GM19438 (cell line): ENCODE measurements at regions not wholly inside any gene's neighbourhood (a gene's known extent, or its start where the extent isn't known, plus 50 kb on each side); places are given as distances from the start of the nearest gene placed in this dataset.
"Not testable (repeated sequence)": the region's sequence is repeated elsewhere in the genome, so short reads cannot be mapped to it uniquely, and the experiment has no call there.

Source experiments
- ATAC-seq: cut with Tn5 transposase; IDR thresholded peaks from one replicate; pipeline ENCODE4 v1.9.1; 2021; ENCODE audit warnings: low read depth; ENCODE audit not compliant: unreplicated experiment

DNA sequence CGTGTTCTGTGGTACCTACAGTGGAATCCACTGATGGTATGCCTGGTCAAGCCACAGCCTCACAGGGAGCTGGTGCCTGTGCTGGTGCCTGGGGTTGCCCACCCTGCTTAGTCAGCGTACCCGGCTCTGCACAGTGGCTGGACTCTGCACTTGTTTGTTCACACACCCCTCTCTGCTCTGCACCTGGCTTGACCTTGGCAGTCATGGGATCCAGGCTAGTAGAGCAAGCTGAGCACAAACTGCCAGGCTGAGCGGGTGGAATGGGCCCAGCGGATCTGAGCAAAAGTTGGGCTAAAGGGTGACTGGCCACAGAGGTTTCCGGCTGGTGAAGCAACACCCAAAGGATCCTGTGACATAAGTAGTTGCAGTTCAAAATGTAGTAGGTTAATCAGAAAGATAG, 163.5 kb downstream of the CDH19 start:
- no peak for ATAC-seq

DNA sequence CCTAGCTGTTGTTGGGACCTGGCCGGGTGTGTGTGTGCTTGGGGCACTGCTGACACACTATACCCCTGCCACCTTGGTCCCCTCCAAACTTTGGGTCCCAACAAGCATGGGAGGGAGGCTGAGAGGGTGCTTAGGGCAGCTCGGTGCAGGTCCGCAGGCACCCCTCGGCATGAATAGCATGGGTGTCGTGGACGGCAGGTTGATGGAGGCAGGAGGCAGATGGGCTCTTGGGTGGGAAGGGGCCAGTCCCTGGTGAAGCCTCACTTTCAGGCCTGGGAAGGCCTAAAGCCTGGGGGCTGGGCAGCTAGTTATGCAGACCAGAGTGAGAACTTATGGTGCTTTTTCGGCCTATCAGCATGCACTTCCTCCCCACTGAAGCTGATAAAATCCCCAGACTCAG, 164.2 kb downstream of the CDH19 start:
- no peak for ATAC-seq

DNA sequence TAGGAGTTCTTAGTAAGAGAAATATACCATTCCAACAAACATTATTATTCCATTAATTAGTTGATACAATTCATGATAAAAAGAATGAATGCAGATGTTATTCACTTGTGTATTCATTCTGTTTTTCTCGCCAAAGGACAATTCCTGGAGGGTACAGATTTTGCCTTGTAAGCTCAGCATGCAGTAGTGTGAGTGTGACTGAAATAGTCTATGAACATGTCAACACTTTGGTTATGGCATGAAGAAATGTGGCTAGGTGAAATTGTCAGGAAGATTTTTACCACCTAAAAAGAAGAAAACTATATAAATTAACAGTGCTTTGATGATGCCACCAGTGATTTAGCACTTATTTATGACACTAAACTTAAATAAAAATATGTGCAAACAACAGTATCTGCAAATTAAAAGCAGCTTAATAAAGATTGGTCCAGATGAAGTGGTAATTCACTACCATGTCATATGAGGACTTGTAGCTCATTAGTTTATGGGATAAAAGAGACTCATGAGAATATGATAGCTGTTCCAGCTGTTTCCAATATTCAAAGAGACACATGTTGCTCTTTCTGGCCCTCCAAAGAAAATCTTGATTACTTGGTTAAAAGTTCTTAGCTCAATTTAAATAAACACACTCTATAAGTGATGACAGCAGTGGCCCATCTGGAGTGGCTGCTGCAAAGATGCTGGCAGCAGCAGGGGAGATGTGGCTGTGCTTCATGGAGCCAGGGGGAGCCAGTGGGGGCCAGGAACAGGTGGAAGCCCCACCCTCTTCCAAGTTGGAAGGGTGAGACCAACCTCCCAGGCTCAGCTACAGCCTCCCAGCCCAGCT, 165.0 kb downstream of the CDH19 start:
- no peak for ATAC-seq

DNA sequence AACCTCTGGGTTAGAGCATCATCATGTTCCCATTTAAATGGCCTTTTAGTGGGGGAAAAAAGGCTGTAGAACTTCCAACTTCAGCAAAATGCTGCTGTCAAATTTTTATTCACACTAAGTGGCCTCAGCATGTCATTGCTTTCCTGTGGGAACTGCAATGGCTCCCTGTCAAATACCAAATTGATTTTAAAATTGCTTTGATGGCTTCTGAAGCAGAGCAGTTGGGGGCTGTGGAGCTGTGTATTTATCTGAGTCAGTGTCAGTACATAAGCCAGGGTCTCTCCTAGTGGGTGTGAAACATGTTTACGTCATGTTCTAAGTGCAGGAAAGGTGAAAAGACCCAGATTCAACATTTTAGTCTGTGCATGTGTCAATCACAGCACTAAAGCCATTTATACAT, 171.3 kb downstream of the CDH19 start:
- no peak for ATAC-seq

DNA sequence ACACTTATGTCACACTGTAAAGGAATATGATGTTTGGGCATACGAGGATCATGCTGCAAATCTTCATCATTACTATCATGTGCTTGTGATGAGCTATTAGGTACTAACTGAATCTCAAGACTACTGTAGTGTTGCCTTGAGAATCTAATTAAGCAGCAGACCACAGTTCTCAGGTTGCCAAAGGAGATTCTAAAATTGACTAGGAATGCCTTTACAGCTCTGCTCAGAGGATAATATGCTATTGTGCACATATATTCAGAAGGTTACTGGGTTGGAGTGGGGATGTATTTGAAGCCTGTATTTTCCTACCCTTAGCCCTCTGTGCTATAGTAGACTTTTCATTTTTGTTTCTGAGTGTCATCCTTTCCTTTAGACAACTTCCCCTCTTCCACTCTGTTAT, 175.1 kb downstream of the CDH19 start:
- ATAC-seq: no peak

DNA sequence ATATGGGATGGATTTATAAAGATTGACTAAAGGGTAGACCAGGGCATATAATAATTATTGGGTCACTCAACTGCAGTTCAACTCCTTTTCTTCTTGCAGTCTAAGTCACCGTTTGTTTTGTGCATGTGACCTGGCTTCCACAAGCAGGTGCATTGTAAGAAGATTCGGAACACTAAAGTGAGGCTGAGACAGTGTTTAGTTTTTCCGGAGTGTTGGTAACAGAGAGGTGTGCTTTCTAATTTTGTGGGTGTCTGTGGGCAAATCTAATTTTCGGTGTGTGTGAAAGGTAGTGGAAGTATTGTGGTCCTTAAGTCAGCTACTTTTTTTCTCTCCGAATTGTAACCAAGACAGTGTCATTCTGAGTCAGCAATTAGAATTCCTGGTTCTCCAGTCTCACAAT, 184.5 kb downstream of the CDH19 start:
- no peak for ATAC-seq

DNA sequence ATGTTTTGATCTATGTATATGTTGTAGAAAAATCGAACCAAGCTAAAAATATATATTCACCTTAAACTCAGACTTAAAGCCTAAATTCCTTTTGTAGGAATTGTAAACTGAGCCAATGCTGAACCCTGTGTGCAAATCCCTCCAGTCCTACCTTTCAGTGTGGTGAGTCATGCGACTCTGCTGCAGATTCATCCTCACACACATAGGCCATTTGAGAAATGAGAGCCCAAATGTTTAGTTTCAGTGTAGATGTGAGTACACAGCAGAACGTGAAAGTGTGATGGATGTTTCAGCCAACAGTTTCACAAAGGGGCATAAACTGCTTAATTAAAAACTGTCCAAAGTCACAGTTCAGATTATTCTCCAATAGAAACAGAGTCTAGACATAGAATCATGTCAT, 193.2 kb downstream of the CDH19 start:
- no peak for ATAC-seq

DNA sequence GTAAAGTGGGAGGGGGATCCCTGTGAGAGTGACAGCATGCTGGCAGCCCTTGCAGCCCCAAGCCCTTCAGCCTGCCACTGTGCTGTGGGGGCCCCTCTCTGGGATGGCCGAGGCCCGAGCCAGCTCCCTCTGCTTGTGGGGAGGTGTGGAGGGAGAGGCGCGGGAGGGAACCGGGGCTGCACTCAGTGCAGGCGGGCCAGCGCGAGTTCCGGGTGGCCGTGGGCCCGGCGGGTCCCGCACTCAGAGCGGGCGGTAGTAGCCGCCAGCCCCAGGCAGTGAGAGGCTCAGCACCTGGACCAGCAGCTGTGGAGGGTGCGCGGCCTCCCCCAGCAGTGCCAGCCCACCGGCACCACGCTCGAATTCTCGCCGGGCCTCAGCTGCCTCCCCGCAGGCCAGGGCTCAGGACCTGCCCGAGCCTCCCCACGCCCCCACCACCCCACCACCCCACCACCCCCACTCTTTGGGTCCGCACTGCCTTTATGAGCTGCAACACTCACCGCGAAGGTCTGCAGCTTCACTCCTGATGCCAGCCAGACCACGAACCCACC, 208.1 kb downstream of the CDH19 start:
- no peak for ATAC-seq

DNA sequence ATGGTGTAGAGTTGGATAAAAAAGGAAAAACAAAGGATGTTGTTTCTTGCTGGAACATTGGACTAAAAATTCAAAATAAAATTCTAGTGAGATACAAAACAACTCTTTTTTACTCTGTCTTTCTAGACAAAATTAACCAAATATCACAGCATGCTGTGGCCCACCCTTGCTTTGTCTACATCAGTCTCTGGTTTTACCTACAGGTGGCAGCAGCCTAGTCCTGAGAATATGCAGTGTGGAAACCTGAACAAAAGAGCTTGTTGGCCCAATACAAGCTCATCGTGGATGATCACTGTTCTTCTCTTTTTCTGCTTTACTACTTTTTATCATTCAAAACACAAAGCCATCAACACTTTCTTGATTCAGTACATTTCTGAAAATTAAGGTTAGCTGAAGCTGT, 210.4 kb downstream of the CDH19 start:
- no peak for ATAC-seq

DNA sequence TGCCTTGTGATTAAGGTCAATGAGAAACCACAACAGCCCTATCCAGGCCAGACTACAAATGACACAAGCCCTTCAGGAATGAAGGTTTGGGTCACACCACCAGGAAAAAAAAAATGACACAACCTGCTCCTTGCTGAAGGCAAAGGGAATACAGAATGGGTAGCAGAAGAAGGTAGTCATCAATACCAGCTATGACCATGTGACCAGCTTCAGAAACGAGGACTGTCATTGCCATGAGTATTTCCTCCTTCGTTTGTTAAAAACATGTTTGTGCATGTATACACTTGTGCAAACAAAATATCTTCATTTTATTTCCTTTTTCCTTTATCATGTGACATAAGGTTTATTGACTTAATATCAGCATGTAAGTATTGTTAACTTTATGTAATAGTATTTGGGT, 226.6 kb downstream of the CDH19 start:
- no peak for ATAC-seq

DNA sequence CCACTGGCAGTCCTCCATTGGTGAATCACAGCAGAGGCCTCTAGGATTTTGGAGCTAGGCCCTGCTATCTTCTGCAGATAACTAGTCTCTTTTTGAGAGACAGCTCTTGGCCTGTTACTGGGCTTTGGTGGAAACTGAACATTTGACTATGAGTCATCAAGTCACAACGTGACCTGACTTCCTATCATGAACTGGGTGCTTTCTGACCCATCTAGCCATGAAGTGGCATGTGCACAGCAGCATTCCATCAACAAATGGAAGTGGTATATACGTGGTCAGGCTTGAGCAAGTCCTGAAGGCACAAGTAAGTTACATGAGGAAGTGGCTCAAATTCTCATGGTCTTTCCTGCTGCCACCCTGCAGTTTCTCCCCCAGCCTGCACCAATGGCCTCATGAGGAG, 228.5 kb downstream of the CDH19 start:
- ATAC-seq: not testable (repeated sequence)

DNA sequence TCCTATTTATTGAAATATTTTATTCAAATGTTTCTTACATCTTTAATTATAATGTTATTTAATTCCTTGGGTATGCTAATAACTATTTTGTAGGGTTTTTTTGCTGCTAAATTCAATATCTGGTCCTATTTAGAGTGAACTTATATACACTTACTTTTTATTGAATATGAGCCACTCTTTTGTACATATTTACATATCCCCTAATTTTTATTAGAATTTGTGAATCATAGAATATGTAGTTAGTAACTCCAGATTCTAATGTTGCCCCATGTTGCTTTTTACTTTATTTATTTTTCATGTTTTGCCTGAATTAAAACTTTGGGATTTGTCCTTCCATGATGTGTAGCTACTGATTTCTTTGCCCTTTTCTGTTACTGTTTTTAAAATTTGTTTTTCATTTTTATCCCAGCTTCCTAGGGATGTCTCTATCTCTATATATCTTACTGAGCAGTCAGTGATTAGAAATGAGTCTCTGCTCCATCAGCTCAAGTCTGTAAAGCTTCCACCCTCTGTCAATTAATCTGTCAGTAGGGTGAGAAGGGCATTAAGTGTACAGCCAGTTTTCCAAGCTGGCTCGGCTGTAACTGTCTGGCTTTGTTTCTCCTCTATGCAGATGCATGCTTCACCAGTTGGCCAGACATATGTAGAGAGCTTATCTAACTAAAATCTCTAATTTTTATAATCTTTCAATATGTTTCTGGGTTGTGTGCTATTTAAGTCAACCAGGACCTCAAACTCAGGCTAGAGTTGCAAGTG, 256.9 kb downstream of the CDH19 start:
- ATAC-seq: no peak

DNA sequence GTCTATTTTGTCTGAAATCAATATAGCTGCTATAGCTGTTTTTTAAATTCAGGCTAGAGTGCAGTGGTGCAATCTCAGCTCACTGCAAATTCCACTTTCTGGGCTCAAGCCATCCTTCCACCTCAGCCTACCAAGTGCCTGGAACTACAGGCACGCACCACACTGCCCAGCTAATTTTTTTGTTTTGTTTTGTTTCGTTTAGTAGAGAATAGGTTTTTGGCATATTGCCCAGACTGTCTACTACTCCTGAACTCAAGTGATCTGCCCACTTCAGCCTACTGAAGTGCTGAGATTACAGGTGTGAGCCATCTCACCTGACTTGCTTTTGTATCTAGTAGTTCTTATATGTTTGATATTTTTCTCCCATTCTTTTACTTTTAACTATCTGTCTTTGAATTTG, 259.7 kb downstream of the CDH19 start:
- no peak for ATAC-seq

DNA sequence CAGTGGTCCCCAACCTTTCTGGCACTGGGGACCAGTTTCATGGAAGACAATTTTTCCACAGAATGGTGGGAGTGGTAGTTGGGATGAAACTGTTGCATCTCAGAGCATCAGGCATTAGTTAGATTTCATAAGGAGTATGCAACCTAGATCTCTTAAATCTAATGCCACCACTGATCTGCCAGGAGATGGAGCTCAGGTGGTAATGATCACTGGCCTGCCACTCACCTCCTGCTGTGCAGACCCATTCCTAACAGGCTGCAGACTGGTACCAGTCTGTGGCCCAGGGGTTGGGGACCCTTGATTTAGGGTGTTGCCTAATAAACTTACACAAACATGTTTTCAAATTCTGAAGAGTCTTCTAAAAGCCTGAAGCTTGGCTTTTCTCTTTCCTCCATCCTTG, 261.3 kb downstream of the CDH19 start:
- no peak for ATAC-seq

DNA sequence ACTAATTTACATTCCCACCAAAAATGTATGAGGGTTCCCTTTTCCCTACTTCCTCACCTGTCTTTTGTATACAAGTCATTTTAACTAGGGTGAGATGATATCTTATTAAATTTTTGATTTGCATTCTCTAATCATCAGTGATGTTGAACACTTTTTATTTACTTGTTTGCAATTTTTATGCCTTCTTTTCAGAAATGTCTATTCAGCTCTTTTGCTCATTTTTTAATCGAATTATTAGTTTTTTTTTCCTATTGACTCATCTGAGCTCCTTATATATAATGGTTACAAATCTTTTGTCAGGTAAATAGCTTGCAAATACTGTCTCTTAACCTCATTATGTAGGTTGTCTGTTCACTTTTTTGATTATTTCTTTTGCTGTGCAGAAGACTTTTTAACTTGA, 269.4 kb downstream of the CDH19 start:
- no peak for ATAC-seq

DNA sequence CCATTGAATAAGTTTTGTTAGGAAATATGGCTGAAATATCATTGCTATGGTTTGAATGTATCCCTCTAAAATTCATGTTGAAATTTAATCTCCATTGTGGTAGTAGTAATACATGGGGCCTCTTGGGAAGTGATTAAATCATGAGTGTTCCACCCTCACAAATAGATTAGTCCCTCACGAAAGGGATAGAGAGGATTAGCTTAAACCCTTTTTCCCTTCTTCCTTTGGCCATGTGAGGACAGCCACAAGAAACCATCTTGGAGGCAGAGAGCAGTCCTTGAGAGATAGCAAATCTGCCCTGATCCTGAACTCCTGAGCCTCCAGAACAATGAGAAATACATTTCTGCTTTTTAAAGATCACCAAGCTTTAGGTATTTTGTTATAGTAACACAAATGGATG, 274.2 kb downstream of the CDH19 start:
- ATAC-seq: no peak

DNA sequence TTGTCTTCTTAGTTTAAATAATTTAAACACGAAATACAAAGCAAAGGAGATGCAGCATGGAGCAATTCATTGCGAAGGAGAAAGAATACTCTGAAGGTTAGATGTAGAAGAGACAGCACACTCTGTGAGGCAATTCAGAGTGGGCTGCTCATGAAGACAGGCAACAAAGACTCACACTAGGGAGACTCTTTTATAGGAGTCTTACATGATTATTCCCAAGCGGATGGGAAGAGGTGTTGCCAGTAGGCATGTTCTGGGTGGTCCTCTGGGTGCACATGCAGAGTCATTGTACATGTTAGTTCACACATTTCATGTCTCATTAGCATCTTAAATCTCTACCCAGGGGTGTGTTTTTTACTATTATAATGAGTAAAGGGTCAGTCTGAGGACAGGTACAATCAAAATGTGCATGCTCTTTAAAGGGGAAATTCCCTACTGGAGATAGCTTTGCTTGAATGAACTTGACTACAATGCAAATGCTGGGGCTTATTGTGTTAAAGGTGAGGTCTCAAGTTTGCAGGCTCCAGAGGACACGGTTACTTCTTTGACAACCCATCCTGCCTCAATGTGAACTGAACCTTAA, 275.5 kb downstream of the CDH19 start:
- no peak for ATAC-seq

DNA sequence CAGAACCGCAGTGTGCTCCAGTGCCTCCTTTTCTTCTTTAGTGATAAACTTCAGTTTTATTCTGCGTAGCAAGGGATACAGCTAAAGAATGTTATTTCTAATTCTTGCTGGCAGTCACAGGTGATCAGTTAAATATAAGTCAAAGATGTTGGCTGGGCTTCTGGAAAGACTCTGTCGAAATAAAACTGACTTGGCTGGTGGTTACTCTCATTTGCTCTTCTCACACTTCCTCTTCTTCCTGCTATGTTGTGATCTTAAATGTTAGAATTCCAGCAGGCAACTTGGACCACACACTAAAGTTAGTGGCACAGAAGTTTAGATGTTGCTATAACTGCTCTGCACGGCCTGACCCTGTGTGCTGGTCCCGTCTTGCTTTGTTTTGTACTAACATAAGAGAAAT, 278.6 kb downstream of the CDH19 start:
- ATAC-seq: no peak

DNA sequence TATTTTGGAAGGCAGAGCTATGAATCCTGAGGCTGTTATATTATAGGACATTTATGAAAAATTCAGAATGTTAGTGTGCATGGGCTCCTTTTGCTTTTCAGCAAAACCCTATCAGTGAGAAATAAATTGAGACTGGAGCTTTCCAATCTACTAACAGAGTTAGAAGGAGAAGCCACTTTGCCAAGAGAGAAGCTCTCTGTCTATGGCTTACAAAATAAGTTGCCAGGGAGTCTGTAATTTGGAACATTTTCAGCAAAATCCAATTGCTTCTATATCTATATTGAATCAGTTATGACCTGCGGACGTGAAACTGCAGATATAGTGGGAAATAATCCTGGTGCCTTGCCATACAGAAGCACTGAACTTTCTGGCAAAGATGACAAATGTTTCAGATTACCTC, 279.3 kb downstream of the CDH19 start:
- ATAC-seq: no peak

DNA sequence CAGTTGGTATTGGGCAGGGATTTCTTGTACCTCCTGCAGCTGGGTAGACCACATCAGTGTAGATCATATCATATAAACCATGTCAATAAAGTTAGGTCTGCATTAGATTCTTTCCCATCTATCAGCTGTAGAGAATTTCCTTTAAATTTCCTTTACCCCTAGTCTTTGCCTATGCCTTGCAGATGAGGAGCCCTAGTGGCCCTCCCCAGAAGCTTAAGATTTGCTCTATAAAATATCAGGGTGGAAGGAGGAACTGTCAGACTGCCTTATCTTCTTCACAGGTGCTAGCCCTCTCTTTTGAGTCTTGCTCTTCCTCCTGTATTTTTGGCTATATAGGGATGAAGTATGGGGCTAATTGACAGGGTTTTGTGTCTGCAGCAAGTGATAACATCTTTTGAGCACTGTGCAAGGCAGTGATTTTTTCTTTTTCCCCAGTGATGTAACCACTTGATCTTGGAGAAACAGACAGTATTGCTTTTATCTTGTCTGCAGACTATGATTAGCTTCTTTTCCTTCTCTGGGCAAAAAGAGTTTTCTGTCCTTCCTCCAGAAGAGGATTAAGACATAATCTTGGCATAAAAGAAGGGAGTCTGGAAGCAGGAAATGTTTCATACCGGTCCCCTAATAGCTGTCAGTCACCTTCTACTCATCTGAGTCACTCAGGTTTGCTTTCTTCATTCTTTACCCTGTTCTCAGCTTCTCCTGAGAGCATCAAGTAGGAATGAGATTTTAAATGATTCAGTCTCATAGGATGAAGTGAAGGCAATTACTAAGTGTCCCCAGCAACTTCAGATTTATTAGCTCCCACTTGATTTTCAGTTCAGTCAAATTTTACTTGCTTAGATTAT, 286.4 kb downstream of the CDH19 start:
- ATAC-seq: no peak

DNA sequence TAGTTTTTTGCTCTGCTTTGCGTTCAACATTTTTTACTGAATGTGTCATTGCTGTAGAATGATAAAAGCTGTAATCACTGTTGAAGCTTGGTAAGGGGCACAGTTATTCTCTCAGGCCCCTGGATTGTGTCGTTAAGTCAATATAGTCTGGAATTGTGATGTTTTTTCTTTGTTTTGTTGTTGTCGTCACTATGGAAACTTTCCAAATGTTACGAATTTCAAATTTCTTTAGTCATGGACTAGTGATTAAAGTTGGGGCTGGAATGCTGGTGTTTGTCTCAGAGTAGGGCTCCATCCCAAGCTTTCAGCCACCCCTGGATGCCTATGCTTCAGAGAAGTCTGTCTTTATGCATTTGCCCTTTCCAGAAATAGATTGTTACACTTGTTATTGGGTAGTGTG, 287.2 kb downstream of the CDH19 start:
- ATAC-seq: no peak
